MM.1S (cell line): ENCODE measurements at regions not wholly inside any gene's neighbourhood (a gene's known extent, or its start where the extent isn't known, plus 50 kb on each side); places are given as distances from the start of the nearest gene placed in this dataset.
"Not testable (repeated sequence)": the region's sequence is repeated elsewhere in the genome, so short reads cannot be mapped to it uniquely, and the experiment has no call there.

ENCODE experiments used
- EZH2phosphoT487 ChIP-seq: fragments of 300-600 bp; sonication (generic); IDR thresholded peaks from 2 replicates; pipeline ENCODE4 v1.6.1; 2018; ENCODE audit warnings: antibody characterized with exemption, low read length
- TF ChIP-seq, protein P1 (sequence below): fragments of 300-600 bp; sonication (generic); IDR thresholded peaks from 2 replicates; pipeline ENCODE4 v1.5.1; 2016; ENCODE audit warnings: antibody characterized with exemption, low read length, mixed read lengths

DNA sequence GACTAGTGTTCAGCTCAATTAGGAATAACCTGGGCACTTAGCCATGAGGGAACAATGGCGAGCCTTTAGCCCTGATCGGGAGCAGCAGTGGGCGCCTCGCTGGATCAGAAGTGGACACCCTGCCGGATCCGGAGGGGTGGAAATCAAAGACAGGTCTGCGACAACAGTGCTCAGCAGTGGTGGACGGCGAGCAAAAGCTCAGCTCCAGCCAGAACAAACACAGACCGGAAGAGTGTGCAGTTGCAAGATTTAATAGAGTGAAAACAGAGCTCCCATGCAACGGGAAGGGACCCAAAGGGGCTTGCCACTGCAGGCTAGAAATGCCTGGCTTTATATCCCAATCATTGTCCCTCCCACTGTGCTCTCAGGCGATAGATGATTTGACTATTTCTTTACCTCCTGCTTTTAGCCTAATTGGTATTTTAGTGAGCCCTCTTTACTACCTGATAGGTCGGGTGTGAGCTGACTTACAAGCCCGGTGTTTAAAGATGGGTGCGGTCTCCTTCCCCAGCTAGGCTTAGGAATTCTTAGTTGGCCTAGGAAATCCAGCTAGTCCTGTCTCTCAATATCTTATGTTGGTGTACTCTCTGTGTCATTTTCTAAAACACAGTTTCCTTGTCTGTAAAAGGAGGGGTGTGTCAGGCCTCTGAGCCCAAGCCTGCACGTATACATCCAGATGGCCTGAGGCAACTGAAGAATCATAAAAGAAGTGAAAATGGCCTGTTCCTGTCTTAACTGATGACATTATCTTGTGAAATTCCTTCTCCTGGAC lies 1258.8 kb upstream of the TENM4 start:
- TF ChIP-seq, protein P1, sequence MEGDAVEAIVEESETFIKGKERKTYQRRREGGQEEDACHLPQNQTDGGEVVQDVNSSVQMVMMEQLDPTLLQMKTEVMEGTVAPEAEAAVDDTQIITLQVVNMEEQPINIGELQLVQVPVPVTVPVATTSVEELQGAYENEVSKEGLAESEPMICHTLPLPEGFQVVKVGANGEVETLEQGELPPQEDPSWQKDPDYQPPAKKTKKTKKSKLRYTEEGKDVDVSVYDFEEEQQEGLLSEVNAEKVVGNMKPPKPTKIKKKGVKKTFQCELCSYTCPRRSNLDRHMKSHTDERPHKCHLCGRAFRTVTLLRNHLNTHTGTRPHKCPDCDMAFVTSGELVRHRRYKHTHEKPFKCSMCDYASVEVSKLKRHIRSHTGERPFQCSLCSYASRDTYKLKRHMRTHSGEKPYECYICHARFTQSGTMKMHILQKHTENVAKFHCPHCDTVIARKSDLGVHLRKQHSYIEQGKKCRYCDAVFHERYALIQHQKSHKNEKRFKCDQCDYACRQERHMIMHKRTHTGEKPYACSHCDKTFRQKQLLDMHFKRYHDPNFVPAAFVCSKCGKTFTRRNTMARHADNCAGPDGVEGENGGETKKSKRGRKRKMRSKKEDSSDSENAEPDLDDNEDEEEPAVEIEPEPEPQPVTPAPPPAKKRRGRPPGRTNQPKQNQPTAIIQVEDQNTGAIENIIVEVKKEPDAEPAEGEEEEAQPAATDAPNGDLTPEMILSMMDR: not testable (repeated sequence)
- TF ChIP-seq EZH2phosphoT487: not testable (repeated sequence)
